ENCODE measurements at regions not wholly inside any gene's neighbourhood (a gene's known extent, or its start where the extent isn't known, plus 50 kb on each side); places are given as distances from the start of the nearest gene placed in this dataset.

DNA sequence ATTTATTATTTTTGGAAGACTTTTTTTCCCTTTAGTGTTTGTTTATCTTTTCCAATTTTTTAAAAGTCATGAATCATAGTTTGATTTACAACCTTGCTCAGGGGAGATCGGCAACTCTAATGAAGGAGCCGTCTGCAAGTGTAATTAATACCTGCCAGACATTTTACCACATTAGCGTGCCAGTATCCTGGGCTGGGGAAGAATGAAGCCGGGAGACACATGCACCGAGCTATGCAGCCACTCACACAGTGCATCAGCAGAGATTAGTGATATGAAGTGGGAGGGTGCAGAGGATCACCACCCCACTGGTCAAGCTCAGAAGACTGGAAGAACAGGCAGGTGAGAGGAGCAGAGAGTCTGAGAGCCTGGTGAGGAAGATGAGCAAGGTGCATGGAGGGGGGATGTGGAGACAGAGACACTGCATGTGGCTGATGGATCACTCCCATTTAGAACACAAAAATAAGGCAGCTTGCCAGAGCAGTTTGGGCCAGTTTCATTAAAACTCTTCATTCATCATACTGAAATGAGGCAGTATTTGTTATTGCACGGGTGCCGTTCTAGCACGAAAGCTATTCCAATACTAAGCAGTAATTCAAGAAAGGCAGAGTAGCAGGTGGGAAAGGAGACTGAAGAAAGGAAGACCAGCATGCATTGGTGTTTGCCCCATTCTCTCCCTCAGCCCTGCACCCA is 821.6 kb downstream of the TUSC7 start:
- TF ChIP-seq EZH2 (IDR thresholded peaks at IDR 0.05; ENCODE audit: insufficient read depth, poor library complexity, severe bottlenecking) (no peak), EZH2phosphoT487 (IDR thresholded peaks at IDR 0.05; ENCODE audit: insufficient read depth, low read depth) (no peak)

Measured in GM23248 (cell line).